ENCODE measurements at regions not wholly inside any gene's neighbourhood (a gene's known extent, or its start where the extent isn't known, plus 50 kb on each side); places are given as distances from the start of the nearest gene placed in this dataset.

GRCh38 chr6:165744555-165745228 is 81.7 kb upstream of the PDE10A start:
- no peaks in the 10 kb centered on the region for H3K36me3 ChIP-seq (ENCODE audit: control insufficient read depth in 4 of 4, insufficient read depth in 4 of 4, low read length in 4 of 4)
- DNase-seq (no peak), ATAC-seq (ENCODE audit: insufficient read depth, low FRiP score) (no peak)
- H3K4me3 ChIP-seq = no peak overlapping the region
- H3K27me3 ChIP-seq (ENCODE audit: control insufficient read depth in 3 of 3, insufficient read depth in 3 of 3, low read length in 2 of 3) = peaks cover 0 to 4% (median 0%) of the 10 kb centered on the region in 3 donors
- TF ChIP-seq CTCF (IDR thresholded peaks at IDR 0.05; ENCODE audit: control extremely low read depth, extremely low read depth) = no peak
- peaks cover 0 to 3% (median 0%) of the 10 kb centered on the region in 4 donors for H3K9me3 ChIP-seq (ENCODE audit: control insufficient read depth in 4 of 4, insufficient read depth in 3 of 4, low read length in 3 of 4)
- WGBS, 2 donors = 47 to 62% methylated on average over 1 of the region's 1 CpG
- no peak overlapping the region for H3K27ac ChIP-seq (ENCODE audit: low read depth in 1 of 2, low read length in 1 of 2)
- H3K9ac ChIP-seq (ENCODE audit: insufficient read depth in 1 of 2, low read length in 2 of 2) = no peak overlapping the region
- peaks cover 0 to 13% (median 0%) of the 10 kb centered on the region in 5 donors for H3K4me1 ChIP-seq (ENCODE audit: control insufficient read depth in 5 of 5, insufficient read depth in 5 of 5, low read length in 5 of 5)

GRCh38 chr6:165743366-165743898 is 80.4 kb upstream of the PDE10A start:
- WGBS, 2 donors = 83 to 88% methylated on average over 6 of the region's 6 CpGs
- peaks cover 0 to 10% (median 0%) of the 10 kb centered on the region in 5 donors for H3K4me1 ChIP-seq (ENCODE audit: control insufficient read depth in 5 of 5, insufficient read depth in 5 of 5, low read length in 5 of 5)
- no peak for ATAC-seq (ENCODE audit: insufficient read depth, low FRiP score)
- DNase-seq = no peak
- H3K9me3 ChIP-seq (ENCODE audit: control insufficient read depth in 4 of 4, insufficient read depth in 3 of 4, low read length in 3 of 4) = no peaks in the 10 kb centered on the region
- H3K27me3 ChIP-seq (ENCODE audit: control insufficient read depth in 3 of 3, insufficient read depth in 3 of 3, low read length in 2 of 3) = peaks cover 0 to 4% (median 0%) of the 10 kb centered on the region in 3 donors
- no peak overlapping the region for H3K4me3 ChIP-seq
- H3K9ac ChIP-seq (ENCODE audit: insufficient read depth in 1 of 2, low read length in 2 of 2) = no peak overlapping the region
- no peak overlapping the region for H3K27ac ChIP-seq (ENCODE audit: low read depth in 1 of 2, low read length in 1 of 2)
- no peak for TF ChIP-seq CTCF (IDR thresholded peaks at IDR 0.05; ENCODE audit: control extremely low read depth, extremely low read depth)
- H3K36me3 ChIP-seq (ENCODE audit: control insufficient read depth in 4 of 4, insufficient read depth in 4 of 4, low read length in 4 of 4) = no peaks in the 10 kb centered on the region

- Histone ChIP-seq H3K4me3 (no peak overlapping the region), H3K27me3 (ENCODE audit: control insufficient read depth in 3 of 3, insufficient read depth in 3 of 3, low read length in 2 of 3) (peaks cover 0 to 4% (median 0%) of the 10 kb centered on the region in 3 donors), H3K27ac (ENCODE audit: low read depth in 1 of 2, low read length in 1 of 2) (no peak overlapping the region), H3K9ac (ENCODE audit: insufficient read depth in 1 of 2, low read length in 2 of 2) (no peak overlapping the region), H3K36me3 (ENCODE audit: control insufficient read depth in 4 of 4, insufficient read depth in 4 of 4, low read length in 4 of 4) (no peaks in the 10 kb centered on the region), H3K9me3 (ENCODE audit: control insufficient read depth in 4 of 4, insufficient read depth in 3 of 4, low read length in 3 of 4) (peaks cover 0 to 2% (median 0%) of the 10 kb centered on the region in 4 donors), H3K4me1 (ENCODE audit: control insufficient read depth in 5 of 5, insufficient read depth in 5 of 5, low read length in 5 of 5) (peaks cover 0 to 6% (median 0%) of the 10 kb centered on the region in 5 donors)
- DNase-seq (no peak), ATAC-seq (ENCODE audit: insufficient read depth, low FRiP score) (no peak)
- WGBS, 2 donors = 89% methylated on average over 7 of the region's 7 CpGs
- TF ChIP-seq CTCF (IDR thresholded peaks at IDR 0.05; ENCODE audit: control extremely low read depth, extremely low read depth) = no peak
These were observed 79.0 kb upstream of the PDE10A start for GRCh38 chr6:165742047-165742446.
